ENCODE measurements at regions not wholly inside any gene's neighbourhood (a gene's known extent, or its start where the extent isn't known, plus 50 kb on each side); places are given as distances from the start of the nearest gene placed in this dataset.

DNA sequence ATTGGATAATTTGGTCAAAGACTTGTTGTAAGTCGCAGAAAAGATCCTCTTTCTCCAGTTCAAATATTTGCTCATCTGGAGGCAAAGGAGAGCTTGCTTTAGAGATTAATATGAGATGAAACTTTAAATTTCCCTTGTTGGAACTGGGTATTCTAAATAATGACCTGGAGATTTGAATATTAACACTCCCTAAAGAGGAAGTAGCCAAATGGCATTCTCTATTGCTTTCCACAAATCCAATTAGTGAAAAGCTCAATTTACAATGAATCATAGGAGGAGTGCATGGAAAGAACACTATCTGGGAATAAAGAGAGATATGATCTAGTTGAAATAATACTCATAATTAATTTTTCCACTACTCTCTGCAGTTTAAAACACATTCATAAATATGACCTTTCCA is 641.6 kb upstream of the TENM4 start:
- DNase-seq, result no peak

DNA sequence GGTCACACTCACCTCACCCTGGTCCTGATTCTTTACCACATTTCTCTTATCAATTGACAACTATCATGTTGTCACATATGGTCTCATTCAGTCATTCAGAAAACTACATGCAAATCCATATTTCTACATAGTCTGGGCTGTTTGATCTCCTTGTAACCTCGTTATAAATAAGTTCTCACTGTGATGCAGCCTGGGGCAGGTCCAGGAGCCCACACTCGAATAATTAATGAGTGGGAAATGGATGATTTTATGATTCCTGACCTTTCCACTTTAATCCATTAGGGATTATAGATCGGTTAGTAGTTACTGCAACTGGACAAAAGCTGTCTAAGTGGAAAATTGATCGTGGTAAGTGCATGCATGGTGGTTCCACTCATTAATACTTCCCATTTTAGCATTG is 636.3 kb upstream of the TENM4 start:
- DNase-seq, result no peak

DNA sequence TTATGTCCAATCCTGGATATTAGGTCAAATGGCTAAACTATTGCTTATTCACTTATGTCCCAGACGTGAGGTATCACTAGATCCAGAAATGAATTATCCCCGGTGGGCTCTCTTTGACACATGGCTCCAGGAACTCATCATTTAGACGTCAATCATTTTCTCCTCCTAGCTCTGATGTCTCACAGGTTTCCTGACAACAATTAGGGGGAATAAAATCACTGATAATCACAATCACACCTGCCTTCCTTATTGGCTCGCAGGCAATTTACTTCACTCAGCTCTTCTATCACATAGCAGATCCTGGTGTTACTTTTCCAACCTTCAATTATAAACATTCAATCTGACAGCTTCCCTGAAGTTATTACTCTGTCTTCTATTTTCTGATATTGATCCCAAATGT is 634.0 kb upstream of the TENM4 start:
- no peak for DNase-seq

DNA sequence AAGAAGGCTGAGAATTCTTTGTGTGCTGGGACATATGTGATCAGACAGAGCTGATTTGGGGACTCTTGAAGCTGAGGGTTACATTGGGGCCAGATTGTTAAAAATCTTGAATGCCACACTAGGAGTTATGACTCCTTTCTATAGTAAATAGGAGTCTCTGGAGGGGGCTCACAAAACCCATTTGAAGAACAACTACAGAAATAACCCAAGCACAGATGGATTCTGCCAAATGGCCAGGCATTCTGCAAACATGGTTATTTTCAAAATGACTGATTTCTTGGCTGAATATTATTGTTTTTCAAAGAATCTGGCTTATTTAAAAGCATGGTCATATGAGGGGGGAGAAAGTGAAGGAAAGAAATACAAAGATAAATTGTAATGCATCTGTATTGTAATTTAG is 625.5 kb upstream of the TENM4 start:
- no peak for DNase-seq

DNA sequence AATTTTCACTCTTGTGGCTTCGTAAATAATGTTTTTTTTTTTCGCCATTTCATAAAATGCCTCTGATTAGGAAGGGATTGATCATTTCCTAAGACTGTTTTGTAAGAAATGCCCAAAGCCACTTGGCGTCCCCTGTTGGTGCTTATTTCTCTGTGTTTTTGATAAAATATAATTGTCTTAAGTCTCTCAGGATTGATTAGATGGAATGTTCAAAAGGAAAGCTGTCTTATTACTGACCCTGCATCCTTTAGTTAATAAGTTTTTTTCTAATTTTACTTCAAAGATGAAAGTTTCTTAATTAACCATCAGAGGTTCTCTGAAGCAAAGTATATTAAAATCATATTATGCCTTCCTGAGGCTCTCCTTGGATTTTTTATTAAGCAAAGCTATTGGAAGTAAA is 624.3 kb upstream of the TENM4 start:
- DNase-seq, result no peak

DNA sequence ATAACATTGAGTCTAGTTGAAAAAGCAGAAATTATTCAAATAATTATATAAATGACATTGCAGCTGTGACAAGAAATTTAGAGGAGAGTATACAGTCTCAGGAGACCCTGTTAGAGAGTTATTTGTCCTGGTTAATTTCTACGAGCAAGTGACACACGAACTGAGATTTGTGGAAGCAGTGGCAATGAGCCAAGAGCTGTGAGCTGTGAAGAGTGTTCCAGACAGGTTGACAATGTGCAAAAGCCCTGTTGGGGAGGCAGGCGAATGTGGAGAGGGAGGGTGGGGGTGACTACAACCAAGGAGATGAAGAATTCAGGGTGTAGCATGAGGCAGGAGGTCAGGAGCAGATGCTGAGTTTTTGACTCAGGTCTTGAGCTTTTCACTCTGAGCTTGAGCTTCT is 620.2 kb upstream of the TENM4 start:
- no peak for DNase-seq

DNA sequence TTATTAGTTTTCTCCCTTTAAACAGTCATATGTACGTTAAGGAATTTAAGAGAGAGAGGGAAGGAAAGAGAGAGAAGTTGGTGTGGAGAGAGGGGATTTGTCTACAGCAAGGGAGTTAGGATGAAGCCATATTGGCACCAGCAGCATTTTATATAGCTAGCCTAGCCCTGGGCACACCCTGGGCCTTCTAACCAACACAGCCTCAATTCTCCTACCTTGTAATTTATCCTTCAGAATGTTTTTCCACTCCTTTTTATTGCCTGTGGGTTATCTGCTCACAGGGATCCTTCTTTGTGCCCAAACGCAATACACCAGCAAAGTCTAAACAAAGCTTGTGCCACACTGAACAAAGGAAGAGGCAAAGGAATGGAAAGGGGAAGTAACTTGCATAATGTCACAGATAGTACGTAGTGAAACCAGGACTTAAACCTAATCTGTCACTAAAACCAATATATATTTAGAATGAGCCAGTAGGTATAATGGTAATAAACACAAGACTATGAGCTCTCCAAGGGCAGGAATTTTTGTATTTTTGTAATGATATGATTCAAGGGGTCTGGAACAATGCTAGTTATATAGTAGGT is 613.8 kb upstream of the TENM4 start:
- DNase-seq, result no peak

DNA sequence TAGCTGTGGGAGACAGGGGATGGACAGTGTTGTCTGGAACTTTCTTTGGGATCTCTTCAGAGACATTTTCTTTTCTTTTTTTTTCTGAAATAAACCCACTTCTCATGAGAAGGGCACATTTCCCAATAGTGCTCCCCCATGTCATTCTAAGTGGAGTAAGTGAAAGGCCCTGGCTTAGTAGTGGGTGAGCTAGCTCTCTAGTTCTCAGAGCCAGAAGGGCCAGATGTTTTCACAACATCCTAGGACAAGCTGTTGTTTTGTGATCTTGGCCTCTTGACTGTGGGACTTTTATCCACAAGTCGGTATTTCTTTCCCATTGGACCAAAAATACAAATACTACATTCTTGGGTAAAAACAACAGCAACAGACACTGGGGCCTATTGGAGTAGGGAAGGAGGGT is 607.7 kb upstream of the TENM4 start:
- no peak for DNase-seq

DNA sequence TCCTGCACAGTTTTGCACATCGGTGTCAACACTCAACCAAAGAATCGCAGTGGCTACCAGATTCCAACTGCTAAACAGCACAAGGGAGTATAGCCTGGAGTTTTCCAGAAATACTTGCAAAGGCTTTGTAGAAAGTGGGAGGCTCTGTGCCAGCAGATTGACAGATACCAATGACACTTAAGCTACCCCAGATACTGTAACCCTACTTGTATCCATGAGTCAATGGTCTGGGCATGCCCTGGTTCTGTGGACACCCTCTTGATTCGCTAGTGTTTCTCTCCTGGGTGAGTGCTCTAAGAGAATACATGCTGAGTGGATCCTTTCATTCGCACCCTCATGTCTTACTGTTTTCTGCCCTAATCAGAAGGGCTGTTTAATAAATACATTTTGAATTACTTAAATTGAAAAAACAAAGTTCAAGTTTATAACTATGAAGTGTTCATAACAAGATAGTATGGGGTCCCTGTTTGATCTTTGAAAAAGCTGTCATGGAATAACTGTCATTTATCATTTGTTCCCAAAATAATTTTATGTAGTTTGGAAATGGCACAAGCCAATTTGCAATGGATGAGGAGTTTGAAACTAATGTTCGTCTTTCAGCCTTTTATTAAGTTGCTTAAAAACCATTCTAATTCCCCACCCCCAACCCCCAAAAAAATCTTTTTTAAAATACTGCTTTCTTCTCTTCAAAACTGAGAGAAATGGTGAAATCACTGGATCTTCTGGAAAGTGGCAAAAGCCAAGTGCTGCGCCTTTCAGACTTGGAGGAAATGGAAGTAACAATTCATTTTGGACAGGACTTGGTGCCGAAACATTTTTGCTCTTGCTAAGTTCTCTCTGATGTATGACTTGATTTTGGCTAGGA is 600.5 kb upstream of the TENM4 start:
- DNase-seq, result no peak

DNA sequence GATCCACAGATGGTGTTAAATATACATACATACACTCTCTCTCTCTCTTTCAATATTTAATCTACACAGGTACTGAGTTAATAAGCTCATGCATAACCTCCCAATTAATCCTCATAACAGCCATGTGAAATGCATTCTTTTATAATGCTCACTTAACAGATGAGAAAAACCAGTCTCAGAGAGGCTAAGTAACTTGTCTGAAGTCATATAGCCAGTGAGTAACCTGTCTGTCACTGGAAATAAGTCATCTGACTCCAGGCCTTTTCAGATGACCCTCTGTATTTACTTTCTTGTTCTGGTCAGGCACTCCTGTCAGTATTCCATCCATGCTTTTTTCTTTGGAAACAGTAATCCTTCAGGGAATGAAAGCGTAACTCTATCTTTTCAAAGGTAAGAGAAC is 594.0 kb upstream of the TENM4 start:
- no peak for DNase-seq

DNA sequence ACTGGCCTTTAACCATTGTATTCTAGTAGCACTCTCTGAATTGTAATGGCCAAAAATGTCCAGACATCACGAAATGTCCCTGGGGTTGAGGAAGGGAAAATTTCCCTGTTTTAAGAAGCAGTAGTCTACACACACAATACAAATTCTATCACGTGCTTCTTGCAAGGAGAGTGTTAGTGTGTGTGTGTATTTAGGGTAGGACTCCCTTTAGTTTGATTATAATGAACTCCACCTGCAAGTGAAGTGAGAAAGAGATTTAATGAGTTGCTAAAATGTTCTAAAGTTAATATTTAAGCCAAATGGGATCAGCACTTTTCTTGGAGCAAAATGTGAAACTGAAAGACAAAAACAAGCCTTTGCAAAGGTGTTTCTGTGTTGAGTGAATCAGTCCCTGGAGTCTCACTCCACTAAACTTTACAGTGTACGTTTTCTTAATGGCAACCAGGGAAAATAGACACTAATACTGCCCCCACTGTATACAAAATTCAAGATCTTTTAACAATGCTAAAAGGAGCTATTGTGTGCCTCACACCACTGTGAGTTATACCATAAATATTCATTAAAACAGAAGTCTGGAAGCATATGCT is 590.3 kb upstream of the TENM4 start:
- no peak for DNase-seq

DNA sequence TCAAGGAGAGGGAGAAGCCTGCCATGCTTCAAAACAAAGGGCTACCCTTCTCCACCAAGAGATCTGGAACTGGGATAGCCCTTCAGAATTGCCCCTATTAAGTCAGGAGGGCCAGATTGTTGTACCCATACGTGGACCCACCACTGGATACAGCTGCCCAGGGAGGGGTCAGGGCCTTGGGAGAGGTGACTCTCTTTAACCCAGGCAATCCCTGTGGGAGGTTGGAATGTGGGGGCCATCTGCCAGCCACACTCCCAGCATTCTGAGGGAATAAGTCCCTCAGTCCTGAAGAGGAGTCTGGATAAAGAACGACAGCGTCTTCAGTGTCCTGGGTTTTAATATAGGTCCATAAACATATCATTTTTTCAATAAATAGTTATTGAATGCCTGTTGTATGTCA is 588.2 kb upstream of the TENM4 start:
- DNase-seq, result no peak

DNA sequence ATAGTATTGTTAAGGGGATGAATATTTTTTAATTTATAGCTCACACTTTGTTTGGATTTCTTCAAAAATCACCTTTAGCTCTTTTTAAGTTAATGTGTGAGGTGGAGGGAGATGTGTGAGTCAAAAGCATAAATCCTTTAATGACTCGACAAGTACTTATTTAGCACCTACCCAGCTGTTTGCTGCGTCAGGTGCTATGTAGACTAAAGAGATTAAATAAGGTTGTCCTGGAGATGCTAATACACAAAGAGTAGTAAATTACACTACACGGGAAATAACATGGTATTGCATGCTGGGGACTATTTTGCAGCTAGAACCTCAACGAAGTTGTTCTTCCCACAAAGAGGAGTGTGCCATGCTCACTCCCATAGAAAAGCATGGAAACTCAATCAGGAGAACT is 583.3 kb upstream of the TENM4 start:
- DNase-seq, result no peak

DNA sequence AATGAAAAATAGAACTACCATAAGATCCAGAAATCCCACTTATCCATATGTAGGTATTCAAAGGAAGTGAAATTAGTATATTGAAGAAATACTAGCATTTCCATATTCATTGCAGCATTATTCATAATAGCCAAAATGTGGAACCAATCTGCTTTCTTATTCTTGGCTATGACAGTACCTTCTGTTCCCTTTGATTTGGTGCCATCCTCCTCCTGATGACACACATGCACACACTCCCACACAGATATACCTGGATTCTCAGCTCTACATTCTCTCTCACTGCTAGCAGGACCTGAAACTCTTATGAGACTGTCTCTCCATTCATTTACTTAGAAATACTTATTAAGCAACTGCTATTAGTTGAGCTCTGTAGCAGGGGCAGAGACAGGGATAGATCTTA is 582.6 kb upstream of the TENM4 start:
- no peak for DNase-seq

DNA sequence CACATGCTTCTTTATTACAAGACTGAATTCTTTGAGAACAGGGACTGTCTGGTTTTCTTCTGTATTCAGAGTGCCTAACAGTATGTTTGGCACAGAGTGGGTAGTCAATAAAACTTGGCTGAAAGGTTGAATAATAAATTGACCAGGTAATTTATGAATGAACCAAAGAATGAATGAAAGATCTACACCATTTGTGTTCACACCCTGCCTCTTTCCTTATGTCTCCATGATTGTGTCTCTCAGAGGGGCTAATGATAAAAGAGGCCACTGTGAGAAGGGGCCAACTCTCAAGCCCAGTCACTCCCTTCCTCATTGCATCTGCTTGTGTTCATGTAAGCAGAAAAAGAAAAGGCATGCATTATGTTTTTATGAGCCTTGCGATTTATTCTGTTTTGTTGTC is 569.7 kb upstream of the TENM4 start:
- no peak for DNase-seq

DNA sequence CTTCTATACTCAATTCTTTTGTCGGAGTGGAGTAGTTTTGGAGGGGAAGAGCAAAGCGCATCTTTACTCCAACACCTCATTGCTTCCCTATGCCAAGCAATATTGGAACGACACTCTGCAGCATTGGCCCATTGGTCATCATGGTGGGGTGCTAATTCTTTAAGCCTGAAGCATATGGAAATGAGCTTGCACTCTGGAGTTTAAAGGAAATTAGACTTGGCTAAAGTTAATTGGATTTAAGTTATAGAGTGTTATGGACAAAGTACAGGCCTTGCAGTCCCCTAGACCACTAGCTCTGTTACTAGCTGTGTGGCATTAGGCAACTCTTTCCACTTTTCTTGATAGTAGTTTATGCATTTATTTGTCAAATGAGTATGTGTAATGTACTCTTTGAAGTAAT is 568.3 kb upstream of the TENM4 start:
- DNase-seq, result no peak

DNA sequence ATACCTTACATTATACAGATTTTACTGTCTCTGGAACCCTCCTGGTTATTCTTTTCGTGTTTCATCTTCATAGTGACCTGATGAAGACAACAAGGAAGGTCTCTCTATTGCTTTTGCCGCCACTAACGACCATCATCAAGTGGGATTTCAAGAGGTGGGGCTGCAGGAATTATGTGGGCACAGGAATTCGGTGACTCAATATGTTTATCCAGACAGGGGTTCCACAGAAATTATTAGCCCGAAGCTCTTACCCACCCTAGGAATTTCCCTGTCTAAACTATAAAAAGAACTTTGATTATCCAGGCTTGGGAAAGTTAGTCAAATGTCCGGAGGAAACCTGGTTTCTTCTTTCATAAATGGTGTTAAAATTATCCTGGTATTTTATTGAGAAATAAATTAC is 566.8 kb upstream of the TENM4 start:
- no peak for DNase-seq

DNA sequence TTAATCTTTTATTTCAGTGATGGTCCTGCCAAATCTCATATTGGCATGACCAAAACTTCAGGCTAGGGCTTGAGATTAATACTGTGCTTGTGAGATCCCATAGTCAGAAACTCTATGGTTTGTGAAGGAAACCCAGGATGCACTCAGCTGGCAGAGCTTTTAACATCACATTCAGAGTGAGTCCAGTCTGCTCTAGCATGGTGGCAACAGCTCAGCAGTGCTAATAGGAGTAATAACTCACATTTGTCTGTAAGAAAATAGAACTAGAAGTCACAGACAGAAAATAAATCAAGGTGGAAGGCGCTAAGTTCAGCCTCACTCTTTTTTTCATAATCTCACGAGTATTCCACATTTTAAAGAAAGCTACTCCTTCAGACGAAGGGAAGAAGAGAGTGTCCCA is 549.3 kb upstream of the TENM4 start:
- DNase-seq, result no peak

DNA sequence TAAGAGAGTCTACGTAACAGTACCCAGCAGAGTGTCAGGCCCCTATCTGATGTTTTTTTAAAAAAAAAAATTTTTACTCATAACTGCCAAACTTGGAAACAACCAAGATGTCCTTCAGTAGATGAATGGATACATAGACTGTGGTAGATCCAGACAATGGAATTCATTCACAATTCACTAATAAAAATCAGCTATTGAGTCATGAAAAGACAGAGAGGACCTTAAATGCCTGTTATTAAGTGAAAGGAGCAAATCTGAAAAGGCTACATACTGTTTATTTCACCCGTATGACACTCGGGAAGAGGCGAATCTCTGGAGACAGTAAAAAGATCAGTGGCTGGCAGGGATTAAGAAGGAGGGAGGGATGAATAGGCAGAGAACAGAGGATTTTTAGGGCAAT is 541.4 kb upstream of the TENM4 start:
- no peak for DNase-seq

DNA sequence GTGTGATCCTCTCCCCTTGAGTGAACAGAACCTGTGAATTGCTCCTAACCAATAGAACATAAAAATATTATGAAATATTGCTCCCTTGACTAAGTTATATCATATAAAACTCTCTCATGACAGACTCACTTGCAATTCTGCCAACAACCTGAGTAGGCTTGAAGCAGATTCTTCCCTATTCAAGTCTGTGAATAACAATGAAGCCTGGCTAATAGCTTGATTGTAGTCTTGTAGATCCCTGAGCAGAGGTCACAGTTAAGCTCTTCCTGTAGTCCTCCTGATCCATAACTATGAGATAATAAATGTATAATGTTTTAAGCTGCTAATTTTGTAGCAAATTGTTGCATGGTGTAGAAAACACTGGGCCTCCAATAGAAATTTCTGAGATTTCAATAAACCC is 540.1 kb upstream of the TENM4 start:
- no peak for DNase-seq

DNA sequence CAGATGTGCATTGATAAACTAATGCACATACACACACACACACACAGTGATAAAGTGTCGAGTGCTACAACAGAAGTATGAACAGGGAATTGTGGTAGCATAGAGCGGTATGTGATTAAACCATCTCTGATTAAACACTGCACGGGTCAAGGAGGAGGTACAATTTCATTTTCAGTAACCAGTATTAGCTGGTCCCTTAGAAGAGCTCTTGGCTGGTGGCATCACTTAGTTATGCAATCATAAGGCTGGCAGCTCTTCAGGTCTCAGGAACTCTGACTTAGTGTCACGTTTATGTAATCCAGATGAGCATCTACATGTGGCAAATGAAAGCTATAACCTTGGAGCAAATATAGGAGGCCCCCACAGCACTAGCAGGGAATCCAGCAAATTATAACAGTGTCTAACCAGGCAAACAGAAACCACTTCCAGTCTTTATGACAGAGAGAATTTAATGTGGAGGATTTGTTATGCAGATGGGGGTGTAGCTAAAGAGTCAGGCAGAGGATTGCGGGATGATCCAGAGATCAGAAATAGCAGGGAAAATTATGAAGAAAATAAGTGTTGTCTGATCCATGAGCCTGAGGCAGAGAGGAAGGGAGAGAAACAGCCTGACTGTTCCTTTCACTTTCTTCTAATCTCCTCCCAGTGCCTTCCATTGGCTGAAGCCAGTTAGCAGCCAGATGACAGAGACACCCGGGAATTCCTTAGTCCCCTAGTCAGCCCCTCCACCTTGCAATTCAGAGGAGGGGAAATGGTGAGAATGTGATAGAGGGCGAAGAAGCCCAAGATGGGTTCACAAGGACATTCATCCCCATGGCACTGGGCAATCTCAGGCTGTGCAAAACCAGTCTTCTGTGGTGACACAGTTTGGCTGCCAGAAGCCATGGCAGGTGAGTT is 533.1 kb upstream of the TENM4 start:
- no peak for DNase-seq

DNA sequence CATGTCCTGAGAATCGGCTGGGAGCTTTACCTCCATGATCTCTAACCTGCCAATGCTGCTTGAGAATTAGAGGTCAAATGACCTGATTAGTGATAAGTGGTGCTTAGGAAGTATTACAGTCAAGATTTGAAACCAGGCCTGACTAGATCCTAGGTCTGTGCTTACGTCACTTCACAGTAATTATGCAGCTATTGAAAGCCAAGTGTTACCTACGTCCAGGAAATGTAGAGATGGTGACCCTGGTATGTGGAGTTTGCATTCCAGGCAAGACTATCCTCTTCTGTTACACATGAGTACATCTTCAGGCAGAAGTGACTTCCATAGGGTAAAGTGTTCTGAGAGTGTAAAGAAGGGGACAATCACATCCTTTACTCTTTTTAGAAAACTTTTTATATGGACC is 530.4 kb upstream of the TENM4 start:
- DNase-seq, result no peak

DNA sequence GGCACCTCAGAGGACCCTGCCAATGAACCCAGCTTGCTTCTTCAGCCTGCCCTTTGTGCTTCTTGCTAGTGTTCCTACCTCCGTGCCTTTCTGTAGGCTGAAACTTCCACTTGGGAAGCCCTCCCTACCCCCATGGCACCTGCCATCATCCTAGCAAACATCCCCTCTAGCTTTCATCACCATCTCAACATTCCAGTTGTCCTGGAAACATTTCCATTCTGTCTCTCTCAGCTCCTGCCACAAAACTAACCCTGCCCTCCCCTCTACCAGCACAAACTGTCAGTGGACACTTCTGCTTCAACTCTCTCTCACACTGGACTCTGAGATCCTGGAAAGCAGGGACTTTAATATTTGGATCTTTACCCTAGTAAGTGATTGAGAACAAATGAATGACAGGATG is 525.8 kb upstream of the TENM4 start:
- no peak for DNase-seq

Measured in retina (tissue), 1 donor.